Neural cell (in vitro differentiated cells): ENCODE measurements at regions not wholly inside any gene's neighbourhood (a gene's known extent, or its start where the extent isn't known, plus 50 kb on each side); places are given as distances from the start of the nearest gene placed in this dataset.
A peak's percentile ranks its signal among the peaks of the same experiment; 100 is the strongest.

Source experiments
- H2AFZ ChIP-seq: fragments of 200-600, 300-800 bp; sonication (generic), shearing (Covaris generic); 2 replicates; pipeline ENCODE4 v1.6.0; 2014; ENCODE audit warnings: low read depth, mild to moderate bottlenecking, antibody characterized with exemption, low read length, moderate library complexity
- H3F3A ChIP-seq: fragments of 200-600 bp; shearing (Covaris generic); 2 replicates; pipeline ENCODE4 v1.6.1; 2016; ENCODE audit warnings: mild to moderate bottlenecking, moderate library complexity, mixed read lengths, antibody characterized with exemption, low read length; ENCODE audit not compliant: insufficient read depth, poor library complexity, severe bottlenecking
- H3K27ac ChIP-seq: fragments of 200-600, 300-800 bp; sonication (generic), shearing (Covaris generic); 2 replicates; pipeline ENCODE4 v1.5.1; 2014; ENCODE audit warnings: mild to moderate bottlenecking, low read length, moderate library complexity
- H3K27me3 ChIP-seq: fragments of 300-800, 200-600 bp; sonication (generic), shearing (Covaris generic); 2 replicates; pipeline ENCODE4 v1.6.0; 2014; ENCODE audit warnings: mild to moderate bottlenecking, low read depth, low read length, moderate library complexity; ENCODE audit not compliant: insufficient read depth
- H3K36me3 ChIP-seq: fragments of 300-800, 200-600 bp; sonication (generic), shearing (Covaris generic); 2 replicates; pipeline ENCODE4 v1.5.1; 2014; ENCODE audit warnings: mild to moderate bottlenecking, antibody characterized with exemption, low read length, moderate library complexity; ENCODE audit not compliant: insufficient read depth
- H3K4me2 ChIP-seq: fragments of 300-800, 200-600 bp; sonication (generic), shearing (Covaris generic); 2 replicates; pipeline ENCODE4 v1.6.0; 2014; ENCODE audit warnings: mild to moderate bottlenecking, low read length
- H3K4me3 ChIP-seq: fragments of 300-800, 200-600 bp; sonication (generic), shearing (Covaris generic); 2 replicates; pipeline ENCODE4 v1.5.1; 2014; ENCODE audit warnings: mild to moderate bottlenecking, low read length, moderate library complexity
- H3K79me2 ChIP-seq: fragments of 200-600 bp; shearing (Covaris generic); replicated peaks from 2 replicates; pipeline ENCODE4 v1.6.0; 2014; ENCODE audit warnings: mild to moderate bottlenecking, low read length, moderate library complexity; ENCODE audit not compliant: insufficient read depth
- H3K9ac ChIP-seq: fragments of 300-800, 200-600 bp; sonication (generic), shearing (Covaris generic); 2 replicates; pipeline ENCODE4 v1.6.1; 2016; ENCODE audit warnings: mild to moderate bottlenecking, low read length, mixed read lengths
- H3K9me2 ChIP-seq: fragments of 200-600 bp; shearing (Covaris generic); 2 replicates; pipeline ENCODE4 v1.6.1; 2016; ENCODE audit warnings: mild to moderate bottlenecking, low read length, mixed read lengths; ENCODE audit not compliant: insufficient read depth
- H3K9me3 ChIP-seq: fragments of 200-600, 300-800 bp; sonication (generic), shearing (Covaris generic); 2 replicates; pipeline ENCODE4 v1.6.1; 2016; ENCODE audit warnings: mild to moderate bottlenecking, mixed run types, low read length, moderate library complexity, mixed read lengths
- H4K20me1 ChIP-seq: fragments of 200-600 bp; shearing (Covaris generic); 2 replicates; pipeline ENCODE4 v1.6.1; 2016; ENCODE audit warnings: mild to moderate bottlenecking, mixed run types; ENCODE audit not compliant: insufficient read depth
- EP300 ChIP-seq: fragments of 450-650 bp; conservative IDR thresholded peaks from 2 replicates; pipeline ENCODE4 v1.6.1; 2014; ENCODE audit warnings: antibody characterized with exemption, mild to moderate bottlenecking, moderate library complexity; ENCODE audit not compliant: poor library complexity, severe bottlenecking
- EZH2 ChIP-seq: fragments of 200-600, 300-800 bp; shearing (Covaris generic), sonication (generic); IDR thresholded peaks from 2 replicates; pipeline ENCODE4 v1.6.1; 2014; ENCODE audit warnings: antibody characterized with exemption, low read length, borderline replicate concordance, mild to moderate bottlenecking; ENCODE audit not compliant: insufficient read depth, poor library complexity, severe bottlenecking
- MXI1 ChIP-seq: fragments of 450-650 bp; conservative IDR thresholded peaks from 2 replicates; pipeline ENCODE4 v1.6.1; 2014; ENCODE audit warnings: antibody characterized with exemption, mild to moderate bottlenecking; ENCODE audit not compliant: poor library complexity, severe bottlenecking
- POLR2AphosphoS5 ChIP-seq: IDR thresholded peaks from 2 replicates; pipeline ENCODE4 v1.6.1; 2012
- RAD21 ChIP-seq: fragments of 450-650 bp; conservative IDR thresholded peaks from 2 replicates; pipeline ENCODE4 v1.6.1; 2014; ENCODE audit warnings: antibody characterized with exemption, mild to moderate bottlenecking, moderate library complexity
- SMC3 ChIP-seq: fragments of 450-650 bp; conservative IDR thresholded peaks from 2 replicates; pipeline ENCODE4 v1.6.1; 2014; ENCODE audit warnings: antibody characterized with exemption, mild to moderate bottlenecking, moderate library complexity; ENCODE audit not compliant: poor library complexity
- TAF1 ChIP-seq: IDR thresholded peaks from 2 replicates; pipeline ENCODE4 v1.6.1; 2012; ENCODE audit warnings: low read depth
- TF ChIP-seq, protein P1 (sequence below): fragments of 450-650 bp; IDR thresholded peaks from 2 replicates; pipeline ENCODE4 v1.5.1; 2014; ENCODE audit warnings: antibody characterized with exemption, mild to moderate bottlenecking, moderate library complexity; ENCODE audit not compliant: poor library complexity, severe bottlenecking
- TF ChIP-seq, protein P2 (sequence below): IDR thresholded peaks from 2 replicates; pipeline ENCODE4 v1.6.1; 2012; ENCODE audit warnings: borderline replicate concordance

DNA sequence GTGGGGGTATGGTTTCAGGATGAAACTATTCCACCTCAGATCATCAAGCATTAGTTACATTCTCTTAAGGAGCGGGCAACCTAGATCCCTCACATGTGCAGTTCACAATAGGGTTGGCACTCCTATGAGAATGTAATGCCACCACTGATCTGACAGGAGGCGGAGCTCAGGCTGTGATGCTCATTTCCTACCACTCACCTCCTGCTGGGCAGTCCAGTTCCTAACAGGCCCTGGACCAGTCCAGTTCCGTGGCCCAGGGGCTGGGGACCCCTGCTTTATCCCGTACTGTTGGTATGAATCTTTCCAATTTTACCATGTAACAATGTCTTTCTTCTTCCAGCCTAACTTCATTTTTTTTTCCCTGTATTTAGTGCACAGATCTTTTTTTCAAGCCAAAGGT, 94.9 kb downstream of the OGFRL1 start:
- no peak overlapping the region for H3K4me3 ChIP-seq
- H3K9me2 ChIP-seq, result no peaks in the 10 kb centered on the region
- H3K9me3 ChIP-seq, result no peaks in the 10 kb centered on the region
- H3F3A ChIP-seq, result no peaks in the 10 kb centered on the region
- H3K9ac ChIP-seq, result no peak overlapping the region
- no peaks in the 10 kb centered on the region for H3K79me2 ChIP-seq
- H3K27me3 ChIP-seq, result no peaks in the 10 kb centered on the region
- no peaks in the 10 kb centered on the region for H4K20me1 ChIP-seq
- no peak overlapping the region for H3K4me2 ChIP-seq
- H3K27ac ChIP-seq, result no peak overlapping the region
- H2AFZ ChIP-seq, result no peak overlapping the region
- TF ChIP-seq POLR2AphosphoS5 (no peak), EZH2 (no peak), MXI1 (no peak)
- TF ChIP-seq, protein P1, sequence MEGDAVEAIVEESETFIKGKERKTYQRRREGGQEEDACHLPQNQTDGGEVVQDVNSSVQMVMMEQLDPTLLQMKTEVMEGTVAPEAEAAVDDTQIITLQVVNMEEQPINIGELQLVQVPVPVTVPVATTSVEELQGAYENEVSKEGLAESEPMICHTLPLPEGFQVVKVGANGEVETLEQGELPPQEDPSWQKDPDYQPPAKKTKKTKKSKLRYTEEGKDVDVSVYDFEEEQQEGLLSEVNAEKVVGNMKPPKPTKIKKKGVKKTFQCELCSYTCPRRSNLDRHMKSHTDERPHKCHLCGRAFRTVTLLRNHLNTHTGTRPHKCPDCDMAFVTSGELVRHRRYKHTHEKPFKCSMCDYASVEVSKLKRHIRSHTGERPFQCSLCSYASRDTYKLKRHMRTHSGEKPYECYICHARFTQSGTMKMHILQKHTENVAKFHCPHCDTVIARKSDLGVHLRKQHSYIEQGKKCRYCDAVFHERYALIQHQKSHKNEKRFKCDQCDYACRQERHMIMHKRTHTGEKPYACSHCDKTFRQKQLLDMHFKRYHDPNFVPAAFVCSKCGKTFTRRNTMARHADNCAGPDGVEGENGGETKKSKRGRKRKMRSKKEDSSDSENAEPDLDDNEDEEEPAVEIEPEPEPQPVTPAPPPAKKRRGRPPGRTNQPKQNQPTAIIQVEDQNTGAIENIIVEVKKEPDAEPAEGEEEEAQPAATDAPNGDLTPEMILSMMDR, result no peak
- TF ChIP-seq, protein P2, sequence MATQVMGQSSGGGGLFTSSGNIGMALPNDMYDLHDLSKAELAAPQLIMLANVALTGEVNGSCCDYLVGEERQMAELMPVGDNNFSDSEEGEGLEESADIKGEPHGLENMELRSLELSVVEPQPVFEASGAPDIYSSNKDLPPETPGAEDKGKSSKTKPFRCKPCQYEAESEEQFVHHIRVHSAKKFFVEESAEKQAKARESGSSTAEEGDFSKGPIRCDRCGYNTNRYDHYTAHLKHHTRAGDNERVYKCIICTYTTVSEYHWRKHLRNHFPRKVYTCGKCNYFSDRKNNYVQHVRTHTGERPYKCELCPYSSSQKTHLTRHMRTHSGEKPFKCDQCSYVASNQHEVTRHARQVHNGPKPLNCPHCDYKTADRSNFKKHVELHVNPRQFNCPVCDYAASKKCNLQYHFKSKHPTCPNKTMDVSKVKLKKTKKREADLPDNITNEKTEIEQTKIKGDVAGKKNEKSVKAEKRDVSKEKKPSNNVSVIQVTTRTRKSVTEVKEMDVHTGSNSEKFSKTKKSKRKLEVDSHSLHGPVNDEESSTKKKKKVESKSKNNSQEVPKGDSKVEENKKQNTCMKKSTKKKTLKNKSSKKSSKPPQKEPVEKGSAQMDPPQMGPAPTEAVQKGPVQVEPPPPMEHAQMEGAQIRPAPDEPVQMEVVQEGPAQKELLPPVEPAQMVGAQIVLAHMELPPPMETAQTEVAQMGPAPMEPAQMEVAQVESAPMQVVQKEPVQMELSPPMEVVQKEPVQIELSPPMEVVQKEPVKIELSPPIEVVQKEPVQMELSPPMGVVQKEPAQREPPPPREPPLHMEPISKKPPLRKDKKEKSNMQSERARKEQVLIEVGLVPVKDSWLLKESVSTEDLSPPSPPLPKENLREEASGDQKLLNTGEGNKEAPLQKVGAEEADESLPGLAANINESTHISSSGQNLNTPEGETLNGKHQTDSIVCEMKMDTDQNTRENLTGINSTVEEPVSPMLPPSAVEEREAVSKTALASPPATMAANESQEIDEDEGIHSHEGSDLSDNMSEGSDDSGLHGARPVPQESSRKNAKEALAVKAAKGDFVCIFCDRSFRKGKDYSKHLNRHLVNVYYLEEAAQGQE, result no peak
- no peaks in the 10 kb centered on the region for H3K36me3 ChIP-seq

DNA sequence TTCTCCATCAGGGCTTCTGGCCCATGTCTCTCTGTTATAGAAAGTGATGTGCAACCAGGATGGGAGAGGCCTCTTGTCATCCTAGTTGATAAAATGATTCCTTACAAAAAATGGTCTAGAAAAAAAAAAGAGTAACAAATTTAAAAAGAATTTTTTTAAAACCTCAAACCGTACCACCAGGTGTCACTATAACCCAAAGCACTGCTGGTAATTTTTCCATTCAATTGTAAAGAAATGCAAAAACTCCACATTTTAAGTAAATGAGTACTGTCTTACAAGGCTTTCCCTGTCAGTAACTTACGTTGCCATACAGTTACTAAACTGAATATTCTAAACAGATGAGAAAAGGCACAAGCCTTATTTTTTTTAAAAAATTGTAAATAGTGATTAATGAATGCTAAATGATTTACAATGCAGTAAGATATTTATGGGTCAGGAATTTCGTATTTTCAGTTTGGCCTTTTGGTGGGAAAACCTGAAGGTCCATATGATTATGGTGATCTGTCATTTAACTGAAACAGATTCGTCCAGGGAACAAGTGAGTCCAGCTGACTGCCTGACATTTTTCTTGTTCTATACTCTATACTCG, 95.4 kb downstream of the OGFRL1 start:
- H3K9ac ChIP-seq, result no peak overlapping the region
- H3K27me3 ChIP-seq, result no peaks in the 10 kb centered on the region
- H3F3A ChIP-seq, result no peaks in the 10 kb centered on the region
- H3K4me3 ChIP-seq, result no peak overlapping the region
- H3K79me2 ChIP-seq, result no peaks in the 10 kb centered on the region
- no peaks in the 10 kb centered on the region for H4K20me1 ChIP-seq
- H2AFZ ChIP-seq, result no peak overlapping the region
- no peaks in the 10 kb centered on the region for H3K9me2 ChIP-seq
- H3K27ac ChIP-seq, result no peak overlapping the region
- no peaks in the 10 kb centered on the region for H3K9me3 ChIP-seq
- no peaks in the 10 kb centered on the region for H3K36me3 ChIP-seq
- TF ChIP-seq, protein P2, result no peak
- TF ChIP-seq TAF1 (no peak), EP300 (no peak), SMC3 (peak; percentile 81), EZH2 (no peak), MXI1 (no peak), POLR2AphosphoS5 (no peak), RAD21 (peak; percentile 80)
- TF ChIP-seq, protein P1, result peak; percentile 80
- H3K4me2 ChIP-seq, result no peak overlapping the region
